A673 (cell line): ENCODE measurements at regions not wholly inside any gene's neighbourhood (a gene's known extent, or its start where the extent isn't known, plus 50 kb on each side); places are given as distances from the start of the nearest gene placed in this dataset.

Source experiments
- EZH2 ChIP-seq: fragments of 200-600 bp; sonication (generic); IDR thresholded peaks from 2 replicates; pipeline ENCODE4 v1.6.1; 2017; ENCODE audit warnings: borderline replicate concordance, low read depth, mild to moderate bottlenecking, mixed read lengths, antibody characterized with exemption, low read length; ENCODE audit not compliant: poor library complexity, severe bottlenecking
- TF ChIP-seq, protein P1 (sequence below): fragments of 300-800, 200-600 bp; sonication (generic); conservative IDR thresholded peaks from 2 replicates; pipeline ENCODE4 v1.5.1; 2017; ENCODE audit warnings: low read depth, mild to moderate bottlenecking, antibody characterized with exemption, low read length, moderate library complexity, mixed read lengths

DNA sequence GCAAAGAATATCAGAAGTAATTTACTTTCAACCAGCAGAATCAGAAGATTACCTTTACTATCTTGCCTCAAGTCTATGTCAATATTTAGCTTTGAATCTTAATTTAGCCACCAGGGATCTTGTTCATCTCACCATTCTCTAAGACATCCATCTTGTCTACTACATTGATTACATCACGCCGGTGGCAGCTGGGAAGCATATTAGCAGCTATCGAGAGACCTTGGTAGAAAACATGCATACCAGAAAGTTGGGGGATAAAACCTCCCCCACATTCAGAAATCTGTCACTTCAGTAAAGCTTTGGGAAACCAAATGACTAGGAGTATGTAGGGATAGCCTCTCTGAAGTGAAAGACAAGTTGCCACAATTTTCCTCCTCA, 703.8 kb upstream of the FSHR start:
- TF ChIP-seq, protein P1, sequence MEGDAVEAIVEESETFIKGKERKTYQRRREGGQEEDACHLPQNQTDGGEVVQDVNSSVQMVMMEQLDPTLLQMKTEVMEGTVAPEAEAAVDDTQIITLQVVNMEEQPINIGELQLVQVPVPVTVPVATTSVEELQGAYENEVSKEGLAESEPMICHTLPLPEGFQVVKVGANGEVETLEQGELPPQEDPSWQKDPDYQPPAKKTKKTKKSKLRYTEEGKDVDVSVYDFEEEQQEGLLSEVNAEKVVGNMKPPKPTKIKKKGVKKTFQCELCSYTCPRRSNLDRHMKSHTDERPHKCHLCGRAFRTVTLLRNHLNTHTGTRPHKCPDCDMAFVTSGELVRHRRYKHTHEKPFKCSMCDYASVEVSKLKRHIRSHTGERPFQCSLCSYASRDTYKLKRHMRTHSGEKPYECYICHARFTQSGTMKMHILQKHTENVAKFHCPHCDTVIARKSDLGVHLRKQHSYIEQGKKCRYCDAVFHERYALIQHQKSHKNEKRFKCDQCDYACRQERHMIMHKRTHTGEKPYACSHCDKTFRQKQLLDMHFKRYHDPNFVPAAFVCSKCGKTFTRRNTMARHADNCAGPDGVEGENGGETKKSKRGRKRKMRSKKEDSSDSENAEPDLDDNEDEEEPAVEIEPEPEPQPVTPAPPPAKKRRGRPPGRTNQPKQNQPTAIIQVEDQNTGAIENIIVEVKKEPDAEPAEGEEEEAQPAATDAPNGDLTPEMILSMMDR: no peak
- TF ChIP-seq EZH2: no peak
